Transverse colon (tissue), 3 donors: ENCODE measurements at regions not wholly inside any gene's neighbourhood (a gene's known extent, or its start where the extent isn't known, plus 50 kb on each side); places are given as distances from the start of the nearest gene placed in this dataset.

Source experiments
- EP300 ChIP-seq: sonication (generic); formaldehyde crosslinking; IDR thresholded peaks from one replicate; pipeline ENCODE4 v1.6.1; 2017; ENCODE audit warnings: antibody characterized with exemption, low read depth
- TF ChIP-seq, protein P1 (sequence below), 5 experiments: fragments of 200-600 bp in 3 of 5; fragments of 450-650 bp in 2 of 5; sonication (generic) in 3 of 5; IDR thresholded peaks; 1 replicate in 2 of 5; 2 replicates in 3 of 5; pipeline ENCODE4 v1.5.1; 2016 to 2017; ENCODE audit warnings: antibody characterized with exemption in 5 of 5, inconsistent platforms in 3 of 5, mild to moderate bottlenecking in 2 of 5, moderate library complexity in 1 of 5

DNA sequence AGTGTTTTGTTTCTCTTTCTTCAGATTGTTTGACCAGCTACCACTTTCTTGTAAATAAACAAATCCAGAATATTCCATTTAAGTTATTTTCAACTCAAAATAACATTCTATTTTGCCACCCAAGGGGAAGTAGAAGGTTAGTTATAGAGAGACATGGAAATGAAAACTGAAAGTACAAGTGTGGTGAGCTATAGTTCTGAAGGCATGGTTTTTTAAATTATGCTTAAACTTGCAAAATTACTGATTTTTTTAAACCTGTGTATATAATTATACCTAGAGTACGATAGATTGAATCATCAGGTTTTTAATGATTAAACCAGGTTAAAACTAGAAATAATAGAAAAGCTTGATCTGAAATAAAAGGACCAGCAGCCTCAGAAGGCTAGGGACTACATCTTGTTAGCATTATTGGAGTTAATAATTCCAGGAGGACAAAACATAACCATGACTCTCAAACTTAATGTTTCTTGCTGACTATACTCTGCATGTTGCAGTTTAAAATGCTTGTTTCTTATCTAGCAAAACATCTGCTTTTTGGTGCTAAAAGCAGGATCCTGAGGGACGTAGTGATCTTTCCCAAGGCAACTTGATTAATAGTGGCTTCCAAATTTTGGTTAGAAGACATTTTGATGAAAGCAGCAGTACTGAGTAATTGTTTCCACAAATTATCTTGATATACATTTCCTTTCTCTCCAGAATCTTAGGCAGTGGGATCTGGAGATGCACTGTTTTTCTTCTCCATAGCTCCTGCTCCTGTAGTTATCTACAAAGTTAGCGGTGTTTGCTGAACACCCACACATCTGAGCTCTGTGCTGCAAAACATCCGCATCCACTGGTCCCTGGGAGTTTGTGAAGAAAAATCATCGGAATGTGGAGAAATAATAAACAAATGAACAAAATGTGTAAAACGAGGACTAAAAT is 327.2 kb upstream of the PKDCC start:
- TF ChIP-seq, protein P1, sequence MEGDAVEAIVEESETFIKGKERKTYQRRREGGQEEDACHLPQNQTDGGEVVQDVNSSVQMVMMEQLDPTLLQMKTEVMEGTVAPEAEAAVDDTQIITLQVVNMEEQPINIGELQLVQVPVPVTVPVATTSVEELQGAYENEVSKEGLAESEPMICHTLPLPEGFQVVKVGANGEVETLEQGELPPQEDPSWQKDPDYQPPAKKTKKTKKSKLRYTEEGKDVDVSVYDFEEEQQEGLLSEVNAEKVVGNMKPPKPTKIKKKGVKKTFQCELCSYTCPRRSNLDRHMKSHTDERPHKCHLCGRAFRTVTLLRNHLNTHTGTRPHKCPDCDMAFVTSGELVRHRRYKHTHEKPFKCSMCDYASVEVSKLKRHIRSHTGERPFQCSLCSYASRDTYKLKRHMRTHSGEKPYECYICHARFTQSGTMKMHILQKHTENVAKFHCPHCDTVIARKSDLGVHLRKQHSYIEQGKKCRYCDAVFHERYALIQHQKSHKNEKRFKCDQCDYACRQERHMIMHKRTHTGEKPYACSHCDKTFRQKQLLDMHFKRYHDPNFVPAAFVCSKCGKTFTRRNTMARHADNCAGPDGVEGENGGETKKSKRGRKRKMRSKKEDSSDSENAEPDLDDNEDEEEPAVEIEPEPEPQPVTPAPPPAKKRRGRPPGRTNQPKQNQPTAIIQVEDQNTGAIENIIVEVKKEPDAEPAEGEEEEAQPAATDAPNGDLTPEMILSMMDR (IDR thresholded peaks at IDR 0.05): no peak
- TF ChIP-seq EP300: no peak
